GM23338 (cell line): ENCODE measurements at regions not wholly inside any gene's neighbourhood (a gene's known extent, or its start where the extent isn't known, plus 50 kb on each side); places are given as distances from the start of the nearest gene placed in this dataset.

ENCODE experiments used
- ATAC-seq: fragments of 200-7000 bp; cut with Tn5 transposase; 3 replicates; pipeline ENCODE4 v1.9.1; 2020
- DNase-seq: peaks from one replicate; pipeline ENCODE4 v3.0.0-alpha.2; 2015; ENCODE audit warnings: low spot score
- H2AFZ ChIP-seq: fragments of 200-600 bp; sonication (generic); 2 replicates; pipeline ENCODE4 v1.8.0; 2016; ENCODE audit warnings: antibody characterized with exemption, mild to moderate bottlenecking, moderate library complexity
- H3F3A ChIP-seq: fragments of 200-600 bp; sonication (generic); replicated peaks from 2 replicates; pipeline ENCODE4 v1.8.0; 2017; ENCODE audit warnings: antibody characterized with exemption, mixed run types, low read depth
- H3K27ac ChIP-seq: fragments of 200-600 bp; sonication (generic); 2 replicates; pipeline ENCODE4 v1.6.1; 2016; ENCODE audit warnings: low read depth
- H3K27me3 ChIP-seq: fragments of 200-600 bp; sonication (generic); 2 replicates; pipeline ENCODE4 v1.8.0; 2016; ENCODE audit warnings: mild to moderate bottlenecking, mixed run types, moderate library complexity; ENCODE audit not compliant: insufficient read depth
- H3K36me3 ChIP-seq: fragments of 200-600 bp; sonication (generic); 2 replicates; pipeline ENCODE4 v1.8.0; 2016; ENCODE audit warnings: mild to moderate bottlenecking; ENCODE audit not compliant: insufficient read depth
- H3K4me1 ChIP-seq: fragments of 200-600 bp; sonication (generic); 2 replicates; pipeline ENCODE4 v1.8.0; 2016; ENCODE audit warnings: mild to moderate bottlenecking, moderate library complexity; ENCODE audit not compliant: insufficient read depth
- H3K4me2 ChIP-seq: fragments of 200-600 bp; sonication (generic); 2 replicates; pipeline ENCODE4 v1.7.1; 2017; ENCODE audit warnings: mixed run types
- H3K4me3 ChIP-seq: fragments of 200-600 bp; sonication (generic); 2 replicates; pipeline ENCODE4 v1.6.1; 2016; ENCODE audit warnings: mixed run types
- H3K79me2 ChIP-seq: fragments of 200-600 bp; sonication (generic); replicated peaks from 2 replicates; pipeline ENCODE4 v1.8.0; 2017; ENCODE audit warnings: mild to moderate bottlenecking; ENCODE audit not compliant: insufficient read depth
- H3K9me2 ChIP-seq: fragments of 200-600 bp; sonication (generic); 2 replicates; pipeline ENCODE4 v1.8.0; 2017; ENCODE audit not compliant: insufficient read depth
- H4K20me1 ChIP-seq: fragments of 200-600 bp; sonication (generic); replicated peaks from 2 replicates; pipeline ENCODE4 v1.8.0; 2017; ENCODE audit warnings: mild to moderate bottlenecking; ENCODE audit not compliant: insufficient read depth
- H3K27ac Mint-ChIP-seq: 2 replicates; pipeline ENCODE4 v1.8.0; 2020; ENCODE audit warnings: inconsistent platforms, mild to moderate bottlenecking, moderate library complexity, mixed read lengths
- H3K27me3 Mint-ChIP-seq: 3 replicates; pipeline ENCODE4 v1.8.0; 2022; ENCODE audit warnings: low read depth, mild to moderate bottlenecking, moderate library complexity, mixed read lengths, inconsistent platforms; ENCODE audit not compliant: insufficient read depth, poor library complexity
- H3K36me3 Mint-ChIP-seq: 3 replicates; pipeline ENCODE4 v1.8.0; 2021; ENCODE audit warnings: low read depth, mild to moderate bottlenecking, inconsistent platforms, moderate library complexity, mixed read lengths
- H3K4me1 Mint-ChIP-seq: 3 replicates; pipeline ENCODE4 v1.8.0; 2020; ENCODE audit warnings: mild to moderate bottlenecking, inconsistent platforms, mixed read lengths
- H3K4me3 Mint-ChIP-seq: 3 replicates; pipeline ENCODE4 v1.8.0; 2021; ENCODE audit warnings: moderate library complexity, mild to moderate bottlenecking, inconsistent platforms, mixed read lengths
- H3K9me3 Mint-ChIP-seq: 3 replicates; pipeline ENCODE4 v1.8.0; 2020; ENCODE audit warnings: moderate library complexity, mild to moderate bottlenecking, inconsistent platforms, mixed read lengths
- CREB1 ChIP-seq: fragments of 250-450 bp; sonication (Bioruptor Pico); IDR thresholded peaks from 2 replicates; pipeline ENCODE4 v1.5.0; 2020; ENCODE audit warnings: low read depth, mild to moderate bottlenecking, moderate library complexity
- ETS1 ChIP-seq: IDR thresholded peaks from 2 replicates; pipeline ENCODE4 v1.6.1; 2016; ENCODE audit warnings: antibody characterized with exemption
- EZH2 ChIP-seq: fragments of 200-600 bp; sonication (generic); IDR thresholded peaks from one replicate; pipeline ENCODE4 v1.8.0; 2017; ENCODE audit warnings: antibody characterized with exemption, mild to moderate bottlenecking, low read depth; ENCODE audit not compliant: unreplicated experiment
- EZH2phosphoT487 ChIP-seq: fragments of 200-600 bp; sonication (generic); IDR thresholded peaks from one replicate; pipeline ENCODE4 v1.8.1; 2018; ENCODE audit warnings: antibody characterized with exemption; ENCODE audit not compliant: unreplicated experiment
- NANOG ChIP-seq: IDR thresholded peaks from 2 replicates; pipeline ENCODE4 v1.6.1; 2016; ENCODE audit warnings: antibody characterized with exemption, borderline replicate concordance
- POLR2AphosphoS5 ChIP-seq: IDR thresholded peaks from 2 replicates; pipeline ENCODE4 v1.6.1; 2016; ENCODE audit warnings: antibody characterized with exemption, low read depth
- REST ChIP-seq: IDR thresholded peaks from one replicate; pipeline ENCODE4 v1.6.1; 2018; ENCODE audit warnings: antibody characterized with exemption; ENCODE audit not compliant: unreplicated experiment
- ZNF114 ChIP-seq: fragments of 250-450 bp; sonication (Bioruptor Pico); IDR thresholded peaks from 2 replicates; pipeline ENCODE4 v1.5.0; 2020; ENCODE audit warnings: mild to moderate bottlenecking, moderate library complexity
- ZNF462 ChIP-seq: fragments of 250-450 bp; sonication (Bioruptor Pico); IDR thresholded peaks from 2 replicates; pipeline ENCODE4 v1.5.0; 2020; ENCODE audit warnings: mild to moderate bottlenecking, moderate library complexity

GRCh38 chr18:23400918-23401317 lies 52.2 kb upstream of the RIOK3 start:
- ATAC-seq (no peak), DNase-seq (no peak)
- no peak overlapping the region for H2AFZ ChIP-seq
- H3F3A ChIP-seq: no peaks in the 10 kb centered on the region
- no peaks in the 10 kb centered on the region for H3K27me3 Mint-ChIP-seq
- H3K4me2 ChIP-seq: no peak overlapping the region
- no peak overlapping the region for H3K4me3 ChIP-seq
- H3K36me3 ChIP-seq: no peaks in the 10 kb centered on the region
- H3K27ac Mint-ChIP-seq: peak overlapping the region; percentile 89
- peaks cover 23% of the 10 kb centered on the region for H3K4me1 Mint-ChIP-seq
- no peaks in the 10 kb centered on the region for H3K27me3 ChIP-seq
- H3K4me3 Mint-ChIP-seq: no peak overlapping the region; the same call in 2 of the 3 replicates
- H3K9me3 Mint-ChIP-seq: no peaks in the 10 kb centered on the region
- H3K27ac ChIP-seq: no peak overlapping the region
- H3K79me2 ChIP-seq: no peaks in the 10 kb centered on the region
- TF ChIP-seq EZH2: no peak
- H3K4me1 ChIP-seq: peaks cover 15% of the 10 kb centered on the region
- no peaks in the 10 kb centered on the region; the same call in 1 of the 2 replicates for H4K20me1 ChIP-seq
- H3K36me3 Mint-ChIP-seq: peaks cover 8% of the 10 kb centered on the region; the same call in 1 of the 3 replicates
- H3K9me2 ChIP-seq: peaks cover under 1% of the 10 kb centered on the region; the same call in 1 of the 2 replicates

GRCh38 chr18:23401400-23402347 lies 51.4 kb upstream of the RIOK3 start:
- Mint-ChIP-seq H3K27ac (peak overlapping the region; percentile 89), H3K36me3 (peaks cover 5% of the 10 kb centered on the region; the same call in 1 of the 3 replicates), H3K4me1 (peaks cover 21% of the 10 kb centered on the region), H3K9me3 (no peaks in the 10 kb centered on the region), H3K27me3 (no peaks in the 10 kb centered on the region), H3K4me3 (no peak overlapping the region)
- Histone ChIP-seq H3K4me1 (peaks cover 15% of the 10 kb centered on the region), H3K79me2 (no peaks in the 10 kb centered on the region), H2AFZ (no peak overlapping the region), H4K20me1 (no peaks in the 10 kb centered on the region; the same call in 1 of the 2 replicates), H3K27me3 (no peaks in the 10 kb centered on the region), H3K27ac (peak overlapping the region; percentile 66; the same call in 1 of the 2 replicates), H3K9me2 (no peaks in the 10 kb centered on the region), H3K36me3 (no peaks in the 10 kb centered on the region), H3K4me3 (no peak overlapping the region), H3K4me2 (peak overlapping the region; percentile 16; the same call in 1 of the 2 replicates), H3F3A (no peaks in the 10 kb centered on the region)
- peak; percentile 93 for ATAC-seq
- DNase-seq: peak; percentile 63
- TF ChIP-seq ZNF114 (CRISPR knock-in tag): no peak
- no peak for TF ChIP-seq REST
- TF ChIP-seq NANOG: no peak
- TF ChIP-seq ZNF462 (CRISPR knock-in tag): no peak
- TF ChIP-seq POLR2AphosphoS5: no peak
- no peak for TF ChIP-seq ETS1
- TF ChIP-seq EZH2phosphoT487: no peak
- TF ChIP-seq EZH2: no peak
- no peak for TF ChIP-seq CREB1
